ENCODE measurements at regions not wholly inside any gene's neighbourhood (a gene's known extent, or its start where the extent isn't known, plus 50 kb on each side); places are given as distances from the start of the nearest gene placed in this dataset.

DNA sequence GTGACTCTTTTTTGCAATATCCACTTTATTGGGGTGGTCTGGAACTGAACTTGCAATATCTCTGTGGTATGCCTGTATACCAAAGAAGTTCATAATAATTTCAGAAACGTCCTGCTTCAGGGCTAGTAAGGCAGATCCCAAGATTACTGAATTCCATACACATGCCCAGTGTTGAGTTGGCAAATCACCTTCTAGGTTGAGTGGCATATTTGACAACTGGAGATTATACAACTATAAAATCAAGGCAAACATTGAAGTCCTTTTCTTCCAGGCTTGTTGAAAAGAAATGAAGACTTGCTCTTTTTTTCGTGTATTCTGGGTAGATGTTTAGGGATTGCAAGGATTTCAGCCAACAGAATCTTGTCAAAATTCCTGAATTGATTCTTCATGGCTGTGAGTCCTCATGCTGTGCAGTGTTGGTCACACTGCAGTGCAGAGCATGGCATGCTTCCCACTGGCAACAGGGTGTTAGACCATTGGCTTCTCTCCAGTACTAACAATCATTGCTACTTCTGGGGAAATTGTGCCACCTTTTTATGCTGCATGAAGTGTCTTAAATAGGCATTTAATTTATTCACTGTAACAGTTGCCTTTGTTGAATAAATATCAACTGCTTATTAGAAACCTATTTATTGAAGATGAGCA, 367.1 kb upstream of the ADGRL4 start:
- TF ChIP-seq EZH2 (IDR thresholded peaks at IDR 0.05) (no peak), POLR2AphosphoS5 (IDR thresholded peaks at IDR 0.05; ENCODE audit: borderline replicate concordance, low read depth, low read length) (no peak)

All from SK-N-MC (cell line).